Gastroesophageal sphincter (tissue), 3 donors: ENCODE measurements at regions not wholly inside any gene's neighbourhood (a gene's known extent, or its start where the extent isn't known, plus 50 kb on each side); places are given as distances from the start of the nearest gene placed in this dataset.

ENCODE experiments used
- CTCF ChIP-seq, 4 experiments: fragments of 200-600 bp in 2 of 4; fragments of 450-650 bp in 2 of 4; sonication (generic) in 1 of 4; IDR thresholded peaks; one replicate each; pipeline ENCODE4 v1.5.1; 2017 to 2019; ENCODE audit warnings: antibody characterized with exemption in 4 of 4, mild to moderate bottlenecking in 2 of 4, moderate library complexity in 2 of 4
- EP300 ChIP-seq: sonication (generic); formaldehyde crosslinking; IDR thresholded peaks from one replicate; pipeline ENCODE4 v1.6.1; 2017; ENCODE audit warnings: antibody characterized with exemption, mild to moderate bottlenecking
- POLR2A ChIP-seq, 2 donors: fragments of 450-650 bp; IDR thresholded peaks; one replicate each; pipeline ENCODE4 v1.6.1; 2017; ENCODE audit warnings: antibody characterized with exemption in 2 of 2, mild to moderate bottlenecking in 2 of 2, moderate library complexity in 1 of 2
- POLR2AphosphoS5 ChIP-seq: sonication (generic); formaldehyde crosslinking; IDR thresholded peaks from one replicate; pipeline ENCODE4 v1.6.1; 2017; ENCODE audit warnings: antibody characterized with exemption

- TF ChIP-seq POLR2A (IDR thresholded peaks at IDR 0.05), result no peak
- no peak for TF ChIP-seq CTCF (IDR thresholded peaks at IDR 0.05)
- TF ChIP-seq EP300, result no peak
- TF ChIP-seq POLR2AphosphoS5, result no peak
These were observed 187.6 kb downstream of the CSNK1G3 start for GRCh38 chr5:123699571-123699970.
